PC-3 (cell line): ENCODE measurements at regions not wholly inside any gene's neighbourhood (a gene's known extent, or its start where the extent isn't known, plus 50 kb on each side); places are given as distances from the start of the nearest gene placed in this dataset.

ENCODE experiments used
- ATAC-seq: fragments of 200-7000 bp; cut with Tn5 transposase; 2 replicates; pipeline ENCODE4 v1.9.1; 2020; ENCODE audit warnings: mild to moderate bottlenecking, moderate library complexity
- BruUV-seq: library from RNA; stranded (reverse); fragments of 400-500 nt; replicated peaks from 2 replicates; lab custom pipeline; 2021; lab: Mats Ljungman, UMichigan
- CTCF ChIA-PET: fragments of 300-600 bp; sonication (Branson Sonifier 250); formaldehyde crosslinking; loops from one replicate; lab custom pipeline; 2022; ENCODE audit warnings: antibody characterized with exemption; lab: Charles Lee
- POLR2A ChIA-PET: fragments of 300-600 bp; sonication (Branson Sonifier 250); formaldehyde crosslinking; loops from one replicate; lab custom pipeline; 2022; ENCODE audit warnings: antibody characterized with exemption; ENCODE audit not compliant: unreplicated experiment; lab: Charles Lee
- DNase-seq: peaks from one replicate; pipeline ENCODE4 v3.0.0-alpha.2; 2015
- H2AFZ ChIP-seq: fragments of 300-600 bp; sonication (generic); 2 replicates; pipeline ENCODE4 v1.6.0; 2016; ENCODE audit warnings: antibody characterized with exemption, low read length
- H3F3A ChIP-seq: fragments of 300-600 bp; sonication (generic); one replicate; pipeline ENCODE4 v1.6.0; 2017; ENCODE audit warnings: antibody characterized with exemption, low read length, control low read depth, mild to moderate bottlenecking; ENCODE audit not compliant: unreplicated experiment
- H3K27ac ChIP-seq: fragments of 300-600 bp; sonication (generic); 2 replicates; pipeline ENCODE4 v1.5.1; 2016; ENCODE audit warnings: mild to moderate bottlenecking, low read length
- H3K27me3 ChIP-seq: fragments of 300-600 bp; sonication (generic); 2 replicates; pipeline ENCODE4 v1.6.1; 2016; ENCODE audit warnings: low read length, mixed read lengths
- H3K36me3 ChIP-seq: fragments of 300-600 bp; sonication (generic); 2 replicates; pipeline ENCODE4 v1.6.1; 2016; ENCODE audit warnings: low read depth, mixed run types, low read length, mixed read lengths
- H3K4me1 ChIP-seq: fragments of 300-600 bp; sonication (generic); 2 replicates; pipeline ENCODE4 v1.5.1; 2016; ENCODE audit warnings: low read length; ENCODE audit not compliant: insufficient read depth
- H3K4me2 ChIP-seq: fragments of 300-600 bp; sonication (generic); 2 replicates; pipeline ENCODE4 v1.6.0; 2016; ENCODE audit warnings: low read length
- H3K4me3 ChIP-seq: fragments of 300-600 bp; sonication (generic); 2 replicates; pipeline ENCODE4 v1.5.1; 2016; ENCODE audit warnings: mild to moderate bottlenecking, low read length, mixed read lengths
- H3K79me2 ChIP-seq: fragments of 300-600 bp; sonication (generic); 2 replicates; pipeline ENCODE4 v1.6.1; 2017; ENCODE audit warnings: low read length, mixed read lengths
- H3K9ac ChIP-seq: fragments of 300-600 bp; sonication (generic); 2 replicates; pipeline ENCODE4 v1.6.0; 2016; ENCODE audit warnings: mild to moderate bottlenecking, low read length
- H3K9me2 ChIP-seq: fragments of 300-600 bp; sonication (generic); replicated peaks from 2 replicates; pipeline ENCODE4 v1.6.1; 2016; ENCODE audit warnings: mixed run types, low read length, mixed read lengths
- H3K9me3 ChIP-seq: fragments of 300-600 bp; sonication (generic); 2 replicates; pipeline ENCODE4 v1.6.1; 2016; ENCODE audit warnings: low read length, mixed read lengths
- H4K20me1 ChIP-seq: fragments of 300-600 bp; sonication (generic); 2 replicates; pipeline ENCODE4 v1.6.1; 2016; ENCODE audit warnings: low read length, mixed read lengths
- CTCF ChIP-seq: fragments of 300-600 bp; sonication (generic); conservative IDR thresholded peaks from 2 replicates; pipeline ENCODE4 v1.5.1; 2017; ENCODE audit warnings: antibody characterized with exemption, low read depth, mild to moderate bottlenecking, low read length
- EZH2 ChIP-seq: fragments of 300-600 bp; sonication (generic); IDR thresholded peaks from one replicate; pipeline ENCODE4 v1.6.1; 2017; ENCODE audit warnings: antibody characterized with exemption, mild to moderate bottlenecking, low read length; ENCODE audit not compliant: unreplicated experiment
- EZH2phosphoT487 ChIP-seq: fragments of 300-600 bp; sonication (generic); IDR thresholded peaks from 2 replicates; pipeline ENCODE4 v1.6.1; 2018; ENCODE audit warnings: mild to moderate bottlenecking, antibody characterized with exemption, low read length, borderline replicate concordance
- intact Hi-C: fragments of 100-400 bp; cut with micrococcal nuclease; formaldehyde crosslinking; loops from 2 replicates; pipeline ENCODE4 v1.9.0; 2023

- Histone ChIP-seq H3K36me3 (no peaks in the 10 kb centered on the region), H3K27me3 (no peaks in the 10 kb centered on the region), H3F3A (no peaks in the 10 kb centered on the region), H3K4me3 (no peak overlapping the region), H3K27ac (no peak overlapping the region), H3K4me1 (no peaks in the 10 kb centered on the region), H3K9me3 (no peaks in the 10 kb centered on the region), H2AFZ (no peak overlapping the region), H3K4me2 (no peak overlapping the region), H4K20me1 (no peaks in the 10 kb centered on the region), H3K9me2 (no peaks in the 10 kb centered on the region), H3K9ac (no peak overlapping the region), H3K79me2 (no peaks in the 10 kb centered on the region)
- no peak for DNase-seq
- intact Hi-C loops = no loop called here
- POLR2A ChIA-PET = no interaction called here
- TF ChIP-seq EZH2 (no peak), EZH2phosphoT487 (no peak), CTCF (no peak)
- ATAC-seq = no peak
- no TSS peak for BruUV-seq
- CTCF ChIA-PET = no interaction called here
These were observed 985.4 kb downstream of the PLOD2 start for GRCh38 chr3:145175626-145176025.

- Histone ChIP-seq H3K27ac (no peak overlapping the region), H2AFZ (no peak overlapping the region), H3K79me2 (no peaks in the 10 kb centered on the region), H3K36me3 (no peaks in the 10 kb centered on the region), H3K4me2 (no peak overlapping the region), H3K4me3 (no peak overlapping the region), H4K20me1 (no peaks in the 10 kb centered on the region), H3K27me3 (no peaks in the 10 kb centered on the region), H3K9me2 (no peaks in the 10 kb centered on the region), H3F3A (no peaks in the 10 kb centered on the region), H3K4me1 (no peaks in the 10 kb centered on the region), H3K9me3 (no peaks in the 10 kb centered on the region), H3K9ac (no peak overlapping the region)
- POLR2A ChIA-PET = no interaction called here
- no peak for DNase-seq
- no TSS peak for BruUV-seq
- ATAC-seq = no peak
- CTCF ChIA-PET = no interaction called here
- TF ChIP-seq EZH2phosphoT487 (no peak), EZH2 (no peak), CTCF (no peak)
- intact Hi-C loops = no loop called here
These were observed 984.1 kb downstream of the PLOD2 start for GRCh38 chr3:145176907-145177306.

GRCh38 chr3:145177828-145178227 is 983.2 kb downstream of the PLOD2 start:
- DNase-seq (no peak), ATAC-seq (no peak)
- H3K9me3 ChIP-seq = no peaks in the 10 kb centered on the region
- TF ChIP-seq CTCF = no peak
- no peak for TF ChIP-seq EZH2
- TF ChIP-seq EZH2phosphoT487 = no peak
- no peaks in the 10 kb centered on the region for H3F3A ChIP-seq
- H3K4me3 ChIP-seq = no peak overlapping the region
- no peak overlapping the region for H3K4me2 ChIP-seq
- no peaks in the 10 kb centered on the region for H4K20me1 ChIP-seq
- CTCF ChIA-PET = no interaction called here
- no peak overlapping the region for H2AFZ ChIP-seq
- H3K36me3 ChIP-seq = no peaks in the 10 kb centered on the region
- POLR2A ChIA-PET = no interaction called here
- no peaks in the 10 kb centered on the region for H3K27me3 ChIP-seq
- no peaks in the 10 kb centered on the region for H3K9me2 ChIP-seq
- intact Hi-C loops = no loop called here
- H3K9ac ChIP-seq = no peak overlapping the region
- no TSS peak for BruUV-seq
- no peaks in the 10 kb centered on the region for H3K79me2 ChIP-seq
- no peaks in the 10 kb centered on the region for H3K4me1 ChIP-seq
- no peak overlapping the region for H3K27ac ChIP-seq
